KBM-7 (cell line): ENCODE measurements at regions not wholly inside any gene's neighbourhood (a gene's known extent, or its start where the extent isn't known, plus 50 kb on each side); places are given as distances from the start of the nearest gene placed in this dataset.

Experiments used
- DNase-seq: peaks from one replicate; pipeline ENCODE4 v3.0.0-alpha.2; 2015
- in situ Hi-C: fragments of 300-500 bp; cut with MboI; formaldehyde crosslinking; loops from 2 replicates; pipeline ENCODE4 v1.14.3; 2020; ENCODE audit warnings: low sequenced_read_pairs, low pct_unique_long_range_greater_than_20kb, mixed read lengths

DNA sequence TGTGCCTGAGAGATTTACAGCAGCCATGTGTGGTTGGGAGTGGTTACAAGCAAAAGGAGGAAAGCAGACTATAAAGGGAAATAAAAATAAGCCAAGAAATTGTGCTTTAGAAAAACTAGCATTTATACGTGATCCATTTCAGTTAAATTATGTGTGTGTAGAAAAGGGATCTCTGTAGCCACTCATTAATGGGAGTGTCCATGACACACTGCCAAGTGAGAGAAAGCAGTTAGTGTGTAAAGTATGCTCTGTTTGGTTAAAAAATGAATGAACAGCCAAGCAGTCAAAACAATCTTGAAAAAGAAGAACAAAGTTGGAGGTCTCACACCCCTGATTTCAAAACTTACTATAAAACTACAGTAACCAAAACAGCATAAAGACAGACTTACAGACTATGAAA lies 67.9 kb upstream of the GGTLC1 start:
- in situ Hi-C loops, result no loop called here
- no peak for DNase-seq

DNA sequence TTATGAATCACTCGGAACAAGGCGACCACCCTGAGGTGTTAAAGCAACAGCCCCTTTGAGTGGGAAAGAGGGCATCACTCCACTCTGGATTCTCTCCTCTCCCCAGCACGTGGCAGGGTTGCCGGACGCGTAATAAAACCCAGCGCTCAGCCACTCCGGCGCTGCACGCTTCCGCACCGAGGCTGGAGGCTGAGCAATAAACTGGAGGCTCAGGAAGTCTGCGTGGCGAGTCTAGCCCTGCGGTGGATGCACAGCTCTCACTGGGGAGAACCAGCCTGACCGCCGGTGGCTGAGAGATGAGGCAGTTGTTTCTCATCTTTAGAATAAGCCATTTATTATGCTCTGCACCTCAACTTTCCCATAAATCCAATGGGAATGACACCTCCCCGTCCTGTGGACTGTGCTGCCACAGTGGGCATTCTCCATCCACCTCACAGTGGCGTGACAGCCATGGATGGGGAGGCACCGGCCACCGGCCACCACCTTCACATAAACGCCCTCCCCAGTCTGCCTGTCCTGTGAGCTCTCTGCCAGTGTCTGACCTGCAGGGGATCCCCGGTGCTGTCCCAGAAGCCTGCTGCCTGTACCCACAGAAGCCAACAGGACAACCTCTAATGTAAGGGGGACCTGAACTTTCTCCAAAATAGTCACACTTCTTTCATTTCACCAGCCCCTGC lies 64.2 kb upstream of the GGTLC1 start:
- in situ Hi-C loops, result no loop called here

DNA sequence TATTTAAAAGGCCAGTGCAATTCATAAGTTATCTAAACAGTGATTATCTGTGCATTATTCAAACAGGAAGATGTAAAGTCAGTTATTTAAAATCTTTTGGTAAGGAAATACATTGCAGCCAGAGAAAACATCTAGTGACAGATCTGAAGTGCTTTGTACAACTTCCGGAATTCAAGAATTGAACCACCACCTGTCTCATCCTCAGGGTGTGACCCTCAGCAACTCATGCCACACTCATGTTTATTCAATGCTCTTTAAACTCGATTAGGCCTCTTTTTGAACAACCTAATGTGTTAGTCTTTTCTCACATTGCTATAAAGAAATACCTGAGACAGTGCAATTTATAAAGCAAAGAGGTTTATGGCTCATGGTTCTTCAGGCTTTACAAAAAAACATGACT lies 62.6 kb upstream of the GGTLC1 start:
- no peak for DNase-seq

More for the DNA sequence above, 64.2 kb upstream of the GGTLC1 start:
- DNase-seq, result no peak

DNA sequence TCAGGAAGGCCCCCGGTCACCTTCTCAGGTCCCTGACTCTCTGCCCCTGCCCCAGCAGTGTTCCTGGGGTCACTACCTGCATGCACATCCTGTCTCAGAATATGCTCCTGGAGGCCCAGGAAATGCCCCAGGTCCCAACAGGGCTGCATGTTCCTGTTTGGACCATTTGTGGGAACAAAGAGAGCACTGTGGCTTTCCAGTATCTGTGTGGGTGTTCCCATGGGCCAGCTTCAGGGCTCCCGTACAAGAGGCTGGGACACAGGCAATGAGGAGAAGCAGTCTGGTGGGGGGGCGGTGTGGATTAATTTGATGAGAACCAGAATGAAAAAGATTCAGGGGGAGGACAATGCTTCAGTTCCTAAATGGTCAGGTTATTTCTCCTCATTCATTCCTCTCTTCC lies 61.5 kb upstream of the GGTLC1 start:
- in situ Hi-C loops, result no loop called here
- DNase-seq, result no peak

More for the DNA sequence above, 62.6 kb upstream of the GGTLC1 start:
- in situ Hi-C loops, result no loop called here

DNA sequence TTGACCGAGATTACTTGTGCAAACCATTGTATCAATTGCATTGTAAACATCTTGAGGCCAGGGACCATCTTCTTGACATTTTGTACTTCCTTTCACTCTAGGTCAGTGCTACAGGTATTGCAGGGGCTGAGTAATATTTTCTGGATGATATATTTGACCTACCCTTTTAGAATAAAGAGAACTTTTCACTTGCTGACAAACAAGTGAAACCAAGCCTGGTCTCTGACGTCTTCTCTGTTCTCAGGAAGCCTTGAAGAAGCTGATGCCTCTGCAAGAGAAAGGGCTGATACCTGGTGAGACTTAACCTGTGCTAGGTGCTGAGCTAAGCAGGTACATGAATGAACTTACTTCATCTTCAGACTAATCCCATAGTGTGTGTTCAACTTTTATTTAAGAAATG lies 60.5 kb upstream of the GGTLC1 start:
- in situ Hi-C loops, result no loop called here

DNA sequence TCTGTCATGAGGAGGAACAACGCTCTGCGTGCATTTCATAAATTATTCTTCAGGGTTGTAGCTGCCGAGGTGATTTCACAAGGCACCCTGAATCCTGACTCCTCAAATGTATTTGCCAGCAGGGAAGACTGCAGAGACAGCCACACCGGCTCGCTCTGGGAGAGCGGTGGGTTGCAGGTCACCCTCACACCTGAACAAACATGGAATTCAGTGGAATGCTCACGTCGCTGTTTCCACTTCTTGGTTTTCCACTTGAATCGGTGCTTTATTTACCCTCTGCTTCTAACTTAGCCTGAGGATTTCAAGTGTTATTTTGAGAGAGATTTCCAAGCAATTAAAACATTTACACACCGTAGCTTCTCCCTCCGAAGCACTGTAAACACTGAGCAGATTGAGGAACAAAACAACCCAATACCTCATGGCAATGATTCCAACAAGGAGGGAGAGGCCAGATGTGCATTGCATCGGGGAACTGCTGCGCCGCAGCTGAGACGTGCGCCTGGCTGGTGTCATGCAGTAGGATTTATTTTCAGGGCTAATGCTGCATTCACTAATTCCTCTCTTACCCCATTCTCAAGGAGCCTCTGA lies 59.5 kb upstream of the GGTLC1 start:
- DNase-seq, result no peak
- in situ Hi-C loops, result no loop called here

More for the DNA sequence above, 60.5 kb upstream of the GGTLC1 start:
- DNase-seq, result no peak

DNA sequence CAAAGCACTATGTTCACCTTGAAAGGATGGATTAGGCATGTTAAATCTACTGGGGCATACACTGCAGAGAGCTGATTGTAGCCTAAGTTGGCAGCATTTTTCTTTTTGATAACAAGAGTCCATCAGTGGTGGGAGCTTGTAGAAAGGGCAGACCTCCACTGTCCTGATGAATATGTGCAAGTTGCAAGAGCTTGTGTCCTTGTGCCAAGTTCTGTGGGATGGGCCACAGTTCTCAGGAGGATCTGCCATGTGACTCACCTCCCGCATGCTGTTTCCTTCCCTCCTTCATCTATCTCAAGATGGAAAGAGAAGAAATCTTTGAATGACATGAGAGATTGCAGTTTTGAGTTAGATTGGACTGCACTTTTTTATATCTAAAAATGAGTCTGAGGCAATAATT lies 58.3 kb upstream of the GGTLC1 start:
- in situ Hi-C loops, result no loop called here

DNA sequence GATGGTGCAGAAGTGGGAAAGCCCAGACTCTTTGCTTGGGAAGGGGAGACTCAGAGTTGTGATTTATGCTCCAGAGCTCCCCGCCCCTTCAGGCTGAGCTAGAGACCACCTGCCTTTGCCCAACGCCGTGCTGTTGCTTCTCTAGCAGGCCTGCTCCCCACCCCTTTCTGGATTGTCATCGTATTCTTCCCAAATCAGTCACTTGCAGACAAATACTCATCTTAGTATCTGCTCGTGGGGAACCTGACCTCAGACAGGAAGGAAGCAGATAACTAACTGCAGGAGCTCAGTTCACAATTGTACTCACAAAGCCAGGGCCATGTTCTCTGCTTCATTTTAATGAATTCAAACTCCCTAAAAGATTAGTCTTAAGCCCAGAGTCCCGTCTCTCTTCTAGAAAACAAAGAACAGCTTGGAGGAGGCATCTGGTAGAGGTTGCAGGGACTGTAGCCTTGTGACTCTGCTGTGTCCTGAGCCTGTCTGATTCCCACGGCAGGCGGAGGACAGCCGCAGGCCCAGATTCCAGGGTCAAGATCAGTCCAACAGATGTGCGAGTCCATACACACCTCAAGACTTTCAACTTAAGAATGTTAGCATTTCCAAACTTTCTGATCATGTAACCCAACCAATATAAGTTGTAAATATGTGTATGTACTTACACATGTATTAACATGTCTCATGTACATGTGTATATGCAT lies 57.2 kb upstream of the GGTLC1 start:
- DNase-seq, result no peak
- in situ Hi-C loops, result no loop called here

More for the DNA sequence above, 58.3 kb upstream of the GGTLC1 start:
- no peak for DNase-seq

DNA sequence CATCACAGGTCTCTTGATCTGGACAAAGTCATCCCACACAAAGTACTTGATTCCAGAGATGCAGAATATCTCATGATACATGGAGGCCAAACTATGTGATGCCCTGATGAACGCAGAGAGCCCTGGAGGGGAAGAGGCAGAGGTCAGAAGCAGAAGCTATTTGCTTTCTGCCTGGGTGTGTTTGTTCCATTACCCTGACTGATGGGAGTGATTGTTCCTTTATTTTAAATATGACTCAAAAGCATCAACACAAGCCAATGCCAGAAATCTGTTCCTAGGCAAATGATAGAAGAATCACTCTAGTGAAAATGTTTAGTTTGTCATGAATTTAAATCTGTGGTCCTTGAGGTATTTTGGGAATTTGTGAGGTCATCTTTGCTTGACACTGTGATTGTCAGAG lies 54.7 kb upstream of the GGTLC1 start:
- in situ Hi-C loops, result no loop called here
- DNase-seq, result no peak

DNA sequence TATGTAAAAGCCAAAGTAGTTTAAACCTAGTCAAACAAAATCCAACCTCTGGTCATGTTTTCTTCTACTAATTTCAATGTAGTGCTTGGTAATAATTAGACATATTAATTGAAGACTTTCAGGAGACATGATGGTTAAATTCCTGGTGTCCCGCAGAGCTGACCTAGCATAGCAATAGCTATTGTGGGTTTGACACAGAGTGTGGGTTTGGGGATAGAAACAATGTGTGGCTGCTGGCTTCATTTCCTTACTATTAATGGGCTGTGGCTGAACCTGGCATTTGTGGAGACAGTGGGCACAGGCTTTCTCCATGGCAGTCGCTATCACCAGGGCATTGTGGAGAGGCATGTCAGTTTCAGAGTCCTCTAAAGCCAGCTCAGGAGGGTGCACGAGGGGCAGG lies 54.1 kb upstream of the GGTLC1 start:
- in situ Hi-C loops, result no loop called here
- no peak for DNase-seq

DNA sequence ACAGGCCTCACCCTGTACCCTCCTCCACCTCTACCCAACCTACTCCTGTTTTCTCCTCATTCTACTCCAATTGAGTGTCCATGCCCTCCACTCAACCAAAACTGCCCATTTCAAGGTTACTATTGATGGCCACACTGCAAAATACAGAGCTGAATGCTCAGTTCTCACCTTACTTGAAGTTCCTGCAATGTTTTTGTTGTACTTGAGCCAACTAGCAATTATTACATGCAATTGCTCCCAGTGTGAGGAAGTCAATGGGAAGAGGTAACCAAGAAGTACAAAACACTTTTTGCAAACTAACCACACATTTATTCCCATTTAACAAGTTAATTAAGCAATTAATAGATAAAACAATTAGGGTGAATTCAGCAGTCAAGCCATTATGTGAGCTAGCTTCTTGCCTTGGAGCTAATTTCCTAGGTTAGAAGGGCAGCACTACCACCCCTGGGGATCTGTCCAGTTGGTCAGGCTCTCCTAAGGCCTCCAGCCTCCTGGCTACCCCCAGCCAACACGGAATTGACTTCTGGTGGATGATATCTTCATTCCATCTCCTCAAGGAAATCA lies 52.4 kb upstream of the GGTLC1 start:
- in situ Hi-C loops, result no loop called here
- no peak for DNase-seq

DNA sequence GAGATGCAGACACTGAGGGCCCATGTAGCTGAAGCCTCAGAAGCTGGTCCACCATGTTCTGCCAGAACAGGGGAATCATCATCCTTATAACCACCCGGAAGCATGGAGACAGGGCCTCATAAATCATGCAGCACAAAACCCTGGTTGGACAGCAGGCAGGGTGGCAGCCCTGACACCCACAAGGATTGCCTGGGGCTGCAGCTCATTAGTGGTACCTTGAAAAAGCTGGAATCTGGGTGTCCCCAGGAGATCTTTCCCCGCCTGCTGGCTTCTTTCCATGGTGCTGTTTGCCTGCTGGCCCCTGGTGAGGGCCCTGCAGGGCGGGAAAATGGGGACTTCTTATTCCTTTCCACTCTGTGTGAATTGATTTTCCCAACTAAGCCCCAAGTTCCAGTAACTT lies 50.6 kb upstream of the GGTLC1 start:
- in situ Hi-C loops, result no loop called here
- no peak for DNase-seq
